Nucleus accumbens (tissue), 56 donors: ENCODE measurements at regions not wholly inside any gene's neighbourhood (a gene's known extent, or its start where the extent isn't known, plus 50 kb on each side); places are given as distances from the start of the nearest gene placed in this dataset.
"Not testable (repeated sequence)": the region's sequence is repeated elsewhere in the genome, so short reads cannot be mapped to it uniquely, and the experiment has no call there.

Experiments used
- DNase-seq, 56 donors: peaks; one replicate each; lab custom pipeline; 2025; lab: John Stamatoyannopoulos, UW

- no peak for DNase-seq
These were observed 238.4 kb upstream of the LRIG3 start for GRCh38 chr12:59158681-59159080.

GRCh38 chr12:59158066-59158465, 237.8 kb upstream of the LRIG3 start:
- no peak for DNase-seq

GRCh38 chr12:59155448-59155847, 235.1 kb upstream of the LRIG3 start:
- no peak for DNase-seq

GRCh38 chr12:59151243-59151642, 230.9 kb upstream of the LRIG3 start:
- no peak for DNase-seq

GRCh38 chr12:59149995-59150642, 229.8 kb upstream of the LRIG3 start:
- peak in 4 of 56 donors; percentile 1 to 21 (median 12) for DNase-seq

GRCh38 chr12:59147791-59148190, 227.5 kb upstream of the LRIG3 start:
- DNase-seq, result no peak

GRCh38 chr12:59142183-59142790, 222.0 kb upstream of the LRIG3 start:
- peak in 1 of 56 donors; percentile 1 for DNase-seq

GRCh38 chr12:59134750-59135149, 214.4 kb upstream of the LRIG3 start:
- no peak for DNase-seq

GRCh38 chr12:59131462-59131861, 211.2 kb upstream of the LRIG3 start:
- DNase-seq, result no peak

GRCh38 chr12:59122784-59123183, 202.5 kb upstream of the LRIG3 start:
- no peak for DNase-seq

- DNase-seq, result no peak
These were observed 201.1 kb upstream of the LRIG3 start for GRCh38 chr12:59121451-59121850.

GRCh38 chr12:59119676-59120075, 199.4 kb upstream of the LRIG3 start:
- no peak for DNase-seq

- no peak for DNase-seq
These were observed 198.1 kb upstream of the LRIG3 start for GRCh38 chr12:59118356-59118755.

- no peak for DNase-seq
These were observed 195.7 kb upstream of the LRIG3 start for GRCh38 chr12:59115995-59116394.

GRCh38 chr12:59115526-59115925, 195.2 kb upstream of the LRIG3 start:
- DNase-seq, result no peak

- DNase-seq, result peak in 52 of 56 donors; percentile 6 to 87 (median 48)
These were observed 193.7 kb upstream of the LRIG3 start for GRCh38 chr12:59113831-59114615.

- no peak for DNase-seq
These were observed 191.5 kb upstream of the LRIG3 start for GRCh38 chr12:59111851-59112250.

- DNase-seq, result not testable (repeated sequence)
These were observed 188.2 kb upstream of the LRIG3 start for GRCh38 chr12:59108516-59108915.

GRCh38 chr12:59100585-59100984, 180.3 kb upstream of the LRIG3 start:
- no peak for DNase-seq

- DNase-seq, result no peak
These were observed 177.6 kb upstream of the LRIG3 start for GRCh38 chr12:59097876-59098275.

- no peak for DNase-seq
These were observed 175.9 kb upstream of the LRIG3 start for GRCh38 chr12:59096246-59096645.
